ENCODE measurements at regions not wholly inside any gene's neighbourhood (a gene's known extent, or its start where the extent isn't known, plus 50 kb on each side); places are given as distances from the start of the nearest gene placed in this dataset.

DNA sequence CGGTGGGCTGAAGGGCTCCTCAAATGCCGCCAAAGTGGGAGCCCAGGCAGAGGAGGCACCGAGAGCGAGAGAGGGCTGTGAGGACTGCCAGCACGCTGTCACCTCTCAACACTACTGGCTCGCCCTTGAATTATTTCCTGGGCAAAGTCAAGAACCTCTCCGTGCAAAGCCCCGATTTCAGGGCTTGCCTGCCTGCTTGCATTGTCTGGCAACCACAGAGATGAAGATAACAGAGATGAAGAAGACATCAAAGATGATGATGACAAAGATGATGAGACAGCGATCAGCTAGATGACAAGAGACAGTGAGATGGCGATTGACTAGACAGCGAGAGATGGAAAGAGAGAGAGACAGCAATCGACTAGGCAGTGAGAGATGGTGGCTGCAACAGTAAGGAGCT lies 976.5 kb downstream of the ADGRL2 start:
- TF ChIP-seq POLR2A (IDR thresholded peaks at IDR 0.05; ENCODE audit: low read depth, low read length) (no peak), POLR2AphosphoS5 (IDR thresholded peaks at IDR 0.05; ENCODE audit: low read depth, low read length) (no peak)
